SKM-1 treated with dmso at 0.1 percent for 144 hours (cell line): ENCODE measurements at regions not wholly inside any gene's neighbourhood (a gene's known extent, or its start where the extent isn't known, plus 50 kb on each side); places are given as distances from the start of the nearest gene placed in this dataset.

Source experiments
- DNase-seq: peaks from one replicate; lab custom pipeline; 2025; ENCODE audit not compliant: unreplicated experiment; lab: John Stamatoyannopoulos, UW

- no peak for DNase-seq
Measured at GRCh38 chr3:55413236-55413635, 73.9 kb downstream of the WNT5A start.

- no peak for DNase-seq
Measured at GRCh38 chr3:55412545-55412944, 74.6 kb downstream of the WNT5A start.

- no peak for DNase-seq
Measured at GRCh38 chr3:55409806-55410205, 77.3 kb downstream of the WNT5A start.

- DNase-seq = no peak
Measured at GRCh38 chr3:55408193-55408826, 78.8 kb downstream of the WNT5A start.

GRCh38 chr3:55407426-55407820 lies 79.7 kb downstream of the WNT5A start:
- no peak for DNase-seq

GRCh38 chr3:55406696-55407425 lies 80.2 kb downstream of the WNT5A start:
- no peak for DNase-seq

GRCh38 chr3:55405436-55405835 lies 81.7 kb downstream of the WNT5A start:
- no peak for DNase-seq

- DNase-seq = no peak
Measured at GRCh38 chr3:55402886-55403609, 84.1 kb downstream of the WNT5A start.

- no peak for DNase-seq
Measured at GRCh38 chr3:55380561-55380960, 106.5 kb downstream of the WNT5A start.

GRCh38 chr3:55376753-55377347 lies 110.3 kb downstream of the WNT5A start:
- DNase-seq = no peak

GRCh38 chr3:55373423-55373822 lies 113.7 kb downstream of the WNT5A start:
- DNase-seq = no peak

- DNase-seq = no peak
Measured at GRCh38 chr3:55370272-55370671, 116.8 kb downstream of the WNT5A start.

GRCh38 chr3:55369141-55369847 lies 117.8 kb downstream of the WNT5A start:
- no peak for DNase-seq

- no peak for DNase-seq
Measured at GRCh38 chr3:55368366-55368765, 118.7 kb downstream of the WNT5A start.

- no peak for DNase-seq
Measured at GRCh38 chr3:55367384-55367783, 119.7 kb downstream of the WNT5A start.

GRCh38 chr3:55364421-55364820 lies 122.7 kb downstream of the WNT5A start:
- no peak for DNase-seq

- no peak for DNase-seq
Measured at GRCh38 chr3:55362210-55362960, 124.7 kb downstream of the WNT5A start.

GRCh38 chr3:55357796-55358195 lies 129.3 kb downstream of the WNT5A start:
- no peak for DNase-seq

- DNase-seq = no peak
Measured at GRCh38 chr3:55352668-55353067, 134.4 kb downstream of the WNT5A start.

GRCh38 chr3:55349851-55350250 lies 137.3 kb downstream of the WNT5A start:
- no peak for DNase-seq
